D341Med (cell line): ENCODE measurements at regions not wholly inside any gene's neighbourhood (a gene's known extent, or its start where the extent isn't known, plus 50 kb on each side); places are given as distances from the start of the nearest gene placed in this dataset.

Experiments
- DNase-seq: peaks from one replicate; pipeline ENCODE4 v3.0.0; 2012; ENCODE audit warnings: low spot score

DNA sequence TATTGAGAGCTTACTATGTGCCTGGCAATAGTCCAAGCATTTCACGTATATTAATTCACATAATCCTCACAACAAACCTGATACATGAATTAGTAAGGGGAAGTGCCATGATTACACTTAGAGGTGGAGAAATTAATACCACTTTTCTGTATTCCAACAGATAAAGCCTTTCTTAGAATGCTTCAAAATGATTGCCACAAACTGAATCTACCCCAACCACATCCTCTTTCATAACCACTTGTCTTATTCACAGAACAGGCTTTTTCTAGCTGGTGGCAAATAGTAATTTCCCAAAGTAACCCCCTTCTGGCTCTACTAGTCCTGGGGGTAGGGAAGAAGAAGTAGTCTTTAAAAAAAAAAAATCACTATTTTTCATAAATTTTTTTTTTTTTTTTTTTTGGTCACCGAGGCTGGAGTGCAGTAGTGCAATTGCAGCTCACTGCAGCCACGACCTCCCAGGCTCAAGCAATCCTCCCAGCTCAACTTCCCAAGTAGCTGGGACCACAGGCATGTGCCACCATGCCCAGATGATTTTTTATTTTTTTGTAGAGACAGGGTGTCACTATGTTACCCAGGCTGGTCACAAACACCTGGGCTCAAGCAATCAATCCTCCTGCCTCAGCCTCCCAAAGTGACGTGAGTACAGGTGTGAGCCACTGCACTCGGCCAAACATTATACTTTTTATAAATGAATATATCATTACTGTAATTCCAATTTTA lies 59.0 kb upstream of the ARID2 start:
- no peak for DNase-seq

DNA sequence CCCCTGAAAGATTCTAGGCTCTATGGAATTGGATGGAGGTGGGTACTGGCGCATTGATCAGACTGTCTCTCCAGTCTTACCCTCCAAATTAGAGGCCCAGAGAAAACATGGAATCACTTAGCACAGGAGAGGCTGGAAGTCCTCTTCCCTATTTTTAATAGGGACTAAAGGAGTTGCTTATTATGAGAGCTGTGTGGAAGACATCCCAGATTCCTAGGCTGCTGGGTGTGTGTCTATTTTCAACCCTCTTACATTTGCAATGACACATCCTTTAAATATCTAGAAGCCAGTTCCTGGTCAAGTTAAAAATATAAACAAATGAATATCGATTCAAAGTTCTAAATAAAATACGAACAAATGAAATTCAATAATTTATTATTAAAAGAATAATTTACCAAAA lies 58.3 kb upstream of the ARID2 start:
- no peak for DNase-seq

DNA sequence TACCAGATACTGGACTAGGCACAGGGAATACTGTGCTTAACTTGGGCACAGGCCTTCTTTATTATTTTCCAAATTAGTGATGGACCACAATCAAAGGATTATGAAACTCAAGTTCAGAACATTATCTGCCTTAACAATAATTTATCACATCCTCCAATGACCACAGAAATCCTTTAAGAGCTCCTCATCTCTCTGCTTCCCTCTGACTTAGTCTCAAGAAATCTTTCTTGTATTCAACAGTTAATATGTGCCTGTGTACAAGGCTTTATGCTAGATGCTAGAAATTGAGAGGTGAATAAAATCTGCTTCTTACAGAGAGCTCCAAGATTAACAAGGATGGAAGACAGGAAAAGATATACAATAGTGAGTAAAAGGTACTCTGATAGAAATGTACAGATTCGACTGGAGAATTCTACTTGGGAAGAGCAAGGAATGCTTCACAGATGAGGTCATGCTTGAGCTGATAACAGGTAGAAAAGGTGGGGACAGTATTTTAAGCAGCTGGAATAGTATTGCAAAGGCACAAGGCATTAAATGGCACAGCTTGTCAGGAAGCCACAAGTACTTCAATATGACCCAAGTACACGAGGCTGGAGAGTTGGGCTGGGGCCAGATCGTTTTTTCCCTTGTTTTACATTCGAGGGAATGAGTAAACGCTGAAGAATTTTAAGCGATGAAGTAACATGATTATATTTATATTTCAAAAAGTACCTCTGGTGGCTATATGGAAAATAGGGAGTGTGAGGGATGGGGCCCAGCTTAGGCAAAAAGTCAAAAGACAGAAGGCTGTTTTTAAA lies 55.1 kb upstream of the ARID2 start:
- no peak for DNase-seq

DNA sequence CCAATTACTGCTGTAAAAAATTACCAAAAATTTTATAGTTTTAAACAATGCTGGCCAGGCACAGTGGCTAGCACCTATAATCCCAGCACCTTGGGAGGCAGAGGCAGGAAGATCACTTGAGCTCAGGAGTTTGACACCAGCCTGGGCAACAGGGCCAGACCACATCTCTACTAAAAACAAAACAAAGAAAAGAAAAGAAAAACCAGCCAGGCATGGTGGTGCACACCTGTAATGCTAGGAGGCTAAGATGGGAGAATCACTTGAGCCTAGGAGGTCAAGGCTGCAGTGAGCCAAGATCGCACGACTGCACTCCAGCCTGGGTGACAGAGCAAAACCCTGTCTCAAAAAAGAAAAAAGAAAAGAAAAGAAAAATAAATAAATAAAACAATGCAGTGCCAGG lies 54.0 kb upstream of the ARID2 start:
- no peak for DNase-seq
